ENCODE measurements at regions not wholly inside any gene's neighbourhood (a gene's known extent, or its start where the extent isn't known, plus 50 kb on each side); places are given as distances from the start of the nearest gene placed in this dataset.

GRCh38 chr3:7793786-7794185 is 707.8 kb upstream of the LMCD1 start:
- no peak for DNase-seq (ENCODE audit: low spot score)

DNA sequence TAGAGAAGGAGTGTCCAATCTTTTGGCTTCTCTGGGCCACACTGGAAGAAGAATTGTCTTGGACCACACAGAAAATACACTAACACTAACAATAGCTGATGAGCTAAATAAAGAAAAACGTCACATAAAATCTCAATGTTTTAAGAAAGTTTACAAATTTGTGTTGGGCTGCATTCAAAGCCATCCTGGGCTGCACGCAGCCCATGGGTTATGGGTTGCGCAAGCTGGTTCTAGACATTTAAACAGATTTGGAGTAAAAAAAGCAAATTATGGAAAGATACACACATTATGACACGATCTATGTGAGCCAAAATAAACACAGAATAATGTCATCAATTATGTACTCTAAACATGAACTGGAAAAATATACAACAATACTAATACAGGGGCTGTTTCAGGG is 703.3 kb upstream of the LMCD1 start:
- DNase-seq (ENCODE audit: low spot score): no peak

DNA sequence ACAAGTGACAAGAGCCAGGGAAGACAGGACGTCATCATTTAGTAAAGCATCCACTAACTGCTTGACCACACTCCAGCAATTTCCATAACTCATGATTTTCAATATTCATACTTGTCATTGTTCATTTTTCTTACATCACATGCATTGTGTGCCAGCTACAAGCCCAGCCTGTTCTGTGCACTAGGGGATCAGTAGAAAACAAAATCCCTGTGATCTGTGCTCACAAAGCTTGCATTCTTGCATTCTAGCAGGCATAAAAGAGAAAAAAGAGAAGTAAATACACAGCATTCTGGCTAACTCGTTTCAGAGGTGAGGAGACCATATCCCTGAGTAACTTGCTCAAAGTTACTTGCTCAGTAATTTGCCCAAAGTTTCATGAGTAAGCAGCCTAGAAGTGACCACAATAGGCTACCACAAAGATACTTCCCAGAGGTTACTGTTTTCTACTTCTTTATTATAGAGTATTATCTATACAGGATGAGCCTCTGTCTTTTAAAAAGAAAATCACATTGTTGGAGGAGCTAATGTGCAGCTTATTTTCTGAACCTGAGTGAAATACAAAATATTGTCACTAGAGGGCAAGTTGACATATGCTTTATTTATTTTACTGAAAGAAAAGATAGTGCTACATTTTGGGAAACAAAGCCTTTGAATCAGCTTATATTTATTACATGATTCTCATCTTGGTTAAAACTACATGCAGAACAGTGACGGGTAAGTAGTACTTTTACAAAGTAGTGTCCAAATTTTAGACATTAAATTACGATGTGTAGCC is 701.4 kb upstream of the LMCD1 start:
- no peak for DNase-seq (ENCODE audit: low spot score)

DNA sequence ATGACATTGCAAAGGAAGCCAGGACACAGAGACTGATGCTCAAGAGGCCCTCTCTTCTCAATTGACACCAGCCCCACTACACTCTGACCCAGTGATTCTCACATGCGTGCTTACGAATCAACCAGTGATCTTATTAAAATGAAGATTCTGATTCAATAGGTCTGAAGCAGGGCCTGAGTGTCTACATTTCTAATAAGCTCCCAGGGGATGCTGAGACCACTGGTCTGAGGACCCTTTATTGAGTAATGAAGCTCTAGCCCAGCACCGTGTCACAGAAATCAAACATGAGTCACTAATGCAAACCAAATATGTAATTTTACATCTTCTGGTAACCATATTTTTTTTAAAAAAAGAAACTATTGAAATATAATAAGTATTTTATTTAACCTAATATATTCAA is 689.1 kb upstream of the LMCD1 start:
- no peak for DNase-seq (ENCODE audit: low spot score)

GRCh38 chr3:7813365-7813764 is 688.3 kb upstream of the LMCD1 start:
- DNase-seq (ENCODE audit: low spot score): no peak

DNA sequence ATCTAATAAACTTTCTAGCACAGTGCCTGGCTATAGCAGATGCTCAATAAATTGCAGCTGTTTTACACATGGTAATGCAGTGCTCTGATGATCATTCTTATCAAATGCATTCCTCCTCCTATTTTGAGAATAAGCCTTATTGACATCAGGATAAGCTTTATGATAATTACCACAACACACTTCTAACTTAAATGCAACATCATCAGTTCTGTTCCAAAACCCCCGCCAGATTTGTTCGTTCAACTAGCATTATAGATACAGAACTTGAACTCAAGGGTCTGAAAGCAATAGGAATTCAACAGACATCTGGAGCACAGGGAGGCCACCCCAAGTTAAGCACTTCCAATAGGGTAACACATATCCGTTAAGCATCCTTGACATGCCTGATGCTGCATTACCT is 684.4 kb upstream of the LMCD1 start:
- no peak for DNase-seq (ENCODE audit: low spot score)

DNA sequence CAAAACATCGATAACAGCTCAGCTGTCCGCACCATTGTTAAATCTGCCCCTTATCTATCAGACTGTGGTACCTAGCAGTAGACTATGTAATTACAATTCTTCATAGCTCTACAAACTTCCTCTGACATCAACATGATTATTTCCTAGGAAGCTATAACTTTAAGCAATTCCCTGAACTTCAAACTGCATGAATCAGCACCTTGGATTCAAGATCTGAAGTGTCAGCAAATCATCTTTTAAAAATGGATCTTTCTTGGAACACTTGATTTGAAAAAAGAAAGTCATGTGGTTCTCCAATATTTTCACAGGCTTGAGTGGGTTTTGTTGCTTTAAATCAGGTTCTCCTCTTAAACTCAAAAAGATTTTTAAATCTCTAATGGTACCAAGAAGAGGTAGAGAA is 680.7 kb upstream of the LMCD1 start:
- no peak for DNase-seq (ENCODE audit: low spot score)

- no peak for DNase-seq (ENCODE audit: low spot score)
These were observed 679.8 kb upstream of the LMCD1 start for GRCh38 chr3:7821858-7822257.

GRCh38 chr3:7841451-7841850 is 660.2 kb upstream of the LMCD1 start:
- DNase-seq (ENCODE audit: low spot score): no peak

GRCh38 chr3:7843441-7843840 is 658.2 kb upstream of the LMCD1 start:
- no peak for DNase-seq (ENCODE audit: low spot score)

GRCh38 chr3:7847021-7847420 is 654.6 kb upstream of the LMCD1 start:
- DNase-seq (ENCODE audit: low spot score): no peak

GRCh38 chr3:7847521-7847920 is 654.1 kb upstream of the LMCD1 start:
- no peak for DNase-seq (ENCODE audit: low spot score)

- no peak for DNase-seq (ENCODE audit: low spot score)
These were observed 647.4 kb upstream of the LMCD1 start for GRCh38 chr3:7854266-7854665.

- no peak for DNase-seq (ENCODE audit: low spot score)
These were observed 646.9 kb upstream of the LMCD1 start for GRCh38 chr3:7854721-7855120.

- DNase-seq (ENCODE audit: low spot score): no peak
These were observed 636.0 kb upstream of the LMCD1 start for GRCh38 chr3:7865611-7866010.

- DNase-seq (ENCODE audit: low spot score): no peak
These were observed 634.0 kb upstream of the LMCD1 start for GRCh38 chr3:7867587-7867986.

DNA sequence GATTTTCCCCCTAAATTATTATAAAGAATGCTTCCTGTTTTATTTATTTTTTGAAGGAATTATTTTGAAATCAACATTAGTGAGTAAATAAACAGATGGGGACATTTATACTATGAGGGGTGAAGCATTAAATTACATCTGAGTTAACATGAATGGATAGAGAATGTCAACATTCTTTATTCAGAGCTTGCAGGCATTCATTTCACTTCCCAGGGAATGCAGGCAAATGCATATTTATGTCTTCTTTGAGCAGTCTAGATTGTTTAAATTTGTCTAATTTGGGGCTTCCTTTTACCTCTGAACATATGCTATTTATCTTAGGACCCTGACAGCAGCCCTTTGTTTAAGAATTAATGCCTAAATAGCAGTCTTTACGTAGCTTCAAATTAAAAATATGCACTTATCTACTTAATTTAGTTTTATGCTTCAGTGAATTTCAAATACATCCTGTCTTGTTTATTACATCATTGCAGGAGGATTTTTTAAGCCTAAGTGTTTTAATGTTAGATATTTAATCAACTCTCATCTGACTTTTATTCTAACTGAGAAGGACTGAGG is 630.5 kb upstream of the LMCD1 start:
- DNase-seq (ENCODE audit: low spot score): no peak

GRCh38 chr3:7874116-7874515 is 627.5 kb upstream of the LMCD1 start:
- DNase-seq (ENCODE audit: low spot score): no peak

DNA sequence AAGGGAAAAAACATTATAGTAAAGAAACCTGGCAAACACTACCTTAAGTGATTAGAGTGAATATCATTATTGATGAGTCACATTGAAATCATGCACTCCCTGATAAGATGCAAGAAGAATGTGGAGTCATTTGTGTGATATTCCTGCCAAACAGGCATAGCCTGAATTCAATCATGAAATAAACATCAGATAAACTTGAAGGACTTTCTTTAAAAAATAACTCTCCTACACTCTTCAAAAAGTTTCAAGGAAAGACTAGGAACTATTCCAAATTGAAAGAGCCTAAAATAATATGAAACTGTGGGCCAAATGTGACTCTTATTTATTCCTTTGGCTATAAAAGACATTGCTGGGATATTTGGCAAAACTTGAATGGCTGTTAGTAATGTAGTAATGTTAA is 625.7 kb upstream of the LMCD1 start:
- no peak for DNase-seq (ENCODE audit: low spot score)

- DNase-seq (ENCODE audit: low spot score): no peak
These were observed 624.8 kb upstream of the LMCD1 start for GRCh38 chr3:7876741-7877297.

GRCh38 chr3:7877312-7877711 is 624.3 kb upstream of the LMCD1 start:
- no peak for DNase-seq (ENCODE audit: low spot score)

GRCh38 chr3:7879572-7879971 is 622.1 kb upstream of the LMCD1 start:
- no peak for DNase-seq (ENCODE audit: low spot score)

GRCh38 chr3:7881946-7882345 is 619.7 kb upstream of the LMCD1 start:
- no peak for DNase-seq (ENCODE audit: low spot score)

Measured in SK-N-DZ (cell line).